SK-N-SH (cell line): ENCODE measurements at regions not wholly inside any gene's neighbourhood (a gene's known extent, or its start where the extent isn't known, plus 50 kb on each side); places are given as distances from the start of the nearest gene placed in this dataset.

Experiments used
- CTCF ChIA-PET: fragments of 300-600, 350-600 bp; formaldehyde crosslinking; extraction: SDS; loops from one replicate; lab custom pipeline; 2021; lab: Yijun Ruan, JAX
- POLR2A ChIA-PET: fragments of 350-600 bp; sonication (Branson Sonifier 250); formaldehyde crosslinking; extraction: SDS; loops from one replicate; lab custom pipeline; 2020; ENCODE audit warnings: antibody characterized with exemption, inconsistent platforms; lab: Yijun Ruan, JAX
- DNase-seq: peaks from one replicate; pipeline ENCODE4 v3.0.0; 2012
- H2AFZ ChIP-seq: fragments of 200-600 bp; sonication (generic); 2 replicates; pipeline ENCODE4 v1.8.1; 2016; ENCODE audit warnings: antibody characterized with exemption, mild to moderate bottlenecking, low read depth
- H3F3A ChIP-seq: fragments of 200-600 bp; sonication (generic); replicated peaks from 2 replicates; pipeline ENCODE3; 2016; ENCODE audit warnings: antibody characterized with exemption, mild to moderate bottlenecking; ENCODE audit not compliant: insufficient read depth
- H3K27ac ChIP-seq, 2 experiments: fragments of 200-500 bp in 1 of 2; fragments of 200-600 bp in 1 of 2; sonication (Bioruptor generic) in 1 of 2; sonication (generic), shearing (Covaris generic) in 1 of 2; 2 replicates each; pipeline versions ENCODE4 v1.5.1 to v1.6.1; 2014 to 2016; ENCODE audit warnings: low read depth in 2 of 2, inconsistent platforms in 1 of 2, low read length in 1 of 2, mild to moderate bottlenecking in 1 of 2, mixed read lengths in 1 of 2
- H3K27me3 ChIP-seq: fragments of 200-600 bp; sonication (generic), shearing (Covaris generic); 2 replicates; pipeline ENCODE4 v1.6.1; 2016; ENCODE audit warnings: mixed run types; ENCODE audit not compliant: insufficient read depth
- H3K36me3 ChIP-seq, 2 experiments: fragments of 200-500 bp in 1 of 2; fragments of 200-600 bp in 1 of 2; sonication (Bioruptor generic) in 1 of 2; sonication (generic) in 1 of 2; replicated peaks in 1 of 2; 2 replicates each; pipeline versions ENCODE3 to v1.5.1; 2014 to 2016; ENCODE audit warnings: low read length in 1 of 2, mild to moderate bottlenecking in 1 of 2; ENCODE audit not compliant: insufficient read depth in 2 of 2, control insufficient read depth in 1 of 2
- H3K4me1 ChIP-seq, 2 experiments: fragments of 200-500 bp in 1 of 2; fragments of 200-600 bp in 1 of 2; sonication (Bioruptor generic) in 1 of 2; sonication (generic), shearing (Covaris generic) in 1 of 2; 2 replicates each; pipeline versions ENCODE4 v1.5.1 to v1.6.1; 2014 to 2016; ENCODE audit warnings: low read depth in 1 of 2, low read length in 1 of 2, mixed run types in 1 of 2; ENCODE audit not compliant: insufficient read depth in 2 of 2, control insufficient read depth in 1 of 2
- H3K4me2 ChIP-seq: fragments of 200-600 bp; sonication (generic), shearing (Covaris generic); 2 replicates; pipeline ENCODE4 v1.6.1; 2017; ENCODE audit warnings: mixed run types
- H3K4me3 ChIP-seq, 2 experiments: fragments of 200-500 bp in 1 of 2; fragments of 200-600 bp in 1 of 2; sonication (Bioruptor generic) in 1 of 2; sonication (generic), shearing (Covaris generic) in 1 of 2; 2 replicates each; pipeline versions ENCODE4 v1.5.1 to v1.8.1; 2014 to 2016; ENCODE audit warnings: low read depth in 2 of 2, inconsistent platforms in 1 of 2, low read length in 1 of 2, mild to moderate bottlenecking in 1 of 2, mixed read lengths in 1 of 2, moderate library complexity in 1 of 2
- H3K79me2 ChIP-seq: fragments of 200-600 bp; sonication (generic); 2 replicates; pipeline ENCODE4 v1.8.1; 2017; ENCODE audit warnings: mild to moderate bottlenecking; ENCODE audit not compliant: insufficient read depth
- H3K9ac ChIP-seq: fragments of 200-600 bp; sonication (generic); 2 replicates; pipeline ENCODE4 v1.6.1; 2017; ENCODE audit warnings: mixed run types
- H3K9me2 ChIP-seq: fragments of 200-600 bp; sonication (generic); 2 replicates; pipeline ENCODE4 v1.6.1; 2017; ENCODE audit warnings: mixed run types
- H3K9me3 ChIP-seq: fragments of 200-600 bp; sonication (generic); 2 replicates; pipeline ENCODE4 v1.6.1; 2017; ENCODE audit warnings: mixed run types, mild to moderate bottlenecking, moderate library complexity
- H4K20me1 ChIP-seq: fragments of 200-600 bp; sonication (generic); 2 replicates; pipeline ENCODE4 v1.6.1; 2017; ENCODE audit warnings: mild to moderate bottlenecking, mixed run types; ENCODE audit not compliant: insufficient read depth
- CHD2 ChIP-seq: fragments of 150-350 bp; IDR thresholded peaks from 2 replicates; pipeline ENCODE4 v1.6.1; 2018; ENCODE audit warnings: low read length; ENCODE audit not compliant: partially characterized antibody
- CTCF ChIP-seq: fragments of 200-600 bp; sonication (generic); IDR thresholded peaks from 2 replicates; pipeline ENCODE4 v1.6.1; 2017; ENCODE audit warnings: antibody characterized with exemption, mild to moderate bottlenecking, moderate library complexity
- ELF1 ChIP-seq: IDR thresholded peaks from 2 replicates; pipeline ENCODE4 v1.4.0; 2012
- FOSL2 ChIP-seq: IDR thresholded peaks from 2 replicates; pipeline ENCODE4 v1.4.0; 2012; ENCODE audit warnings: low read depth, mild to moderate bottlenecking, moderate library complexity, borderline replicate concordance
- GATA2 ChIP-seq: sonication (generic); formaldehyde crosslinking; IDR thresholded peaks from 2 replicates; pipeline ENCODE4 v1.5.0; 2020; ENCODE audit warnings: mild to moderate bottlenecking, missing genetic modification reagents
- JUND ChIP-seq: IDR thresholded peaks from 2 replicates; pipeline ENCODE4 v1.4.0; 2012
- POLR2AphosphoS5 ChIP-seq: IDR thresholded peaks from 2 replicates; pipeline ENCODE4 v1.6.1; 2012; ENCODE audit warnings: low read depth, low read length
- RCOR1 ChIP-seq: fragments of 150-350 bp; IDR thresholded peaks from 2 replicates; pipeline ENCODE4 v1.6.1; 2017; ENCODE audit warnings: antibody characterized with exemption, low read length
- REST ChIP-seq: IDR thresholded peaks from 2 replicates; pipeline ENCODE4 v1.6.1; 2012; ENCODE audit warnings: mild to moderate bottlenecking, low read depth, low read length, moderate library complexity
- RFX5 ChIP-seq: IDR thresholded peaks from 2 replicates; pipeline ENCODE4 v1.6.1; 2012; ENCODE audit warnings: mild to moderate bottlenecking, improper control_type of control experiment, low read length
- RXRA ChIP-seq: IDR thresholded peaks from 2 replicates; pipeline ENCODE4 v1.4.0; 2012; ENCODE audit warnings: low read depth, mild to moderate bottlenecking, borderline replicate concordance
- USF1 ChIP-seq: IDR thresholded peaks from 2 replicates; pipeline ENCODE4 v1.4.0; 2012; ENCODE audit warnings: low read depth, borderline replicate concordance
- USF2 ChIP-seq: fragments of 150-350 bp; IDR thresholded peaks from 2 replicates; pipeline ENCODE4 v1.6.1; 2017; ENCODE audit warnings: antibody characterized with exemption, low read length, low read depth, borderline replicate concordance
- WGBS: methylation state at CpG from one replicate; pipeline ENCODE4 v1.1.6; 2017; ENCODE audit warnings: low lambda C conversion rate; 5-methylcytosine and 5-hydroxymethylcytosine counted together

GRCh38 chr7:17103984-17104383 lies 194.5 kb upstream of the AHR start:
- no peak overlapping the region for H2AFZ ChIP-seq
- H3K9ac ChIP-seq = no peak overlapping the region
- no peaks in the 10 kb centered on the region for H3K9me2 ChIP-seq
- TF ChIP-seq REST = peak; percentile 73; the same call in 1 of the 2 replicates
- no peak for TF ChIP-seq JUND
- no peak overlapping the region for H3K4me3 ChIP-seq
- H3K36me3 ChIP-seq = no peaks in the 10 kb centered on the region
- no peak overlapping the region for H3K27ac ChIP-seq
- H3F3A ChIP-seq = no peaks in the 10 kb centered on the region
- peaks cover 10% of the 10 kb centered on the region; the same call in 1 of the 2 replicates for H3K27me3 ChIP-seq
- POLR2A ChIA-PET = no interaction called here
- no peak overlapping the region for H3K4me2 ChIP-seq
- H4K20me1 ChIP-seq = no peaks in the 10 kb centered on the region
- no peaks in the 10 kb centered on the region for H3K9me3 ChIP-seq
- H3K79me2 ChIP-seq = no peaks in the 10 kb centered on the region
- no peaks in the 10 kb centered on the region for H3K4me1 ChIP-seq
- CTCF ChIA-PET = interaction anchor here (0.7 kb wide), 1 partner anchor 1276 kb away, joined by 5 read pairs; no protein-coding TSS in a partner anchor
- DNase-seq = no peak
- 8% methylated on average over 5 of the region's 5 CpGs for WGBS

- TF ChIP-seq CTCF = no peak
- no peak for TF ChIP-seq FOSL2
- TF ChIP-seq RFX5 = no peak
- TF ChIP-seq JUND = no peak
- no peak for TF ChIP-seq GATA2 (CRISPR knock-in tag)
- TF ChIP-seq CHD2 = no peak
- TF ChIP-seq ELF1 = no peak
- no peak for TF ChIP-seq RXRA
- no peak for TF ChIP-seq POLR2AphosphoS5
- no peak for TF ChIP-seq RCOR1
- no peak for TF ChIP-seq USF1
- TF ChIP-seq REST = no peak
- TF ChIP-seq USF2 = no peak
Measured at GRCh38 chr7:17104419-17104818, 194.0 kb upstream of the AHR start.

More at GRCh38 chr7:17104419-17104818, 194.0 kb upstream of the AHR start:
- no peaks in the 10 kb centered on the region for H4K20me1 ChIP-seq
- H3K79me2 ChIP-seq = no peaks in the 10 kb centered on the region
- no peaks in the 10 kb centered on the region for H3K9me2 ChIP-seq
- H2AFZ ChIP-seq = no peak overlapping the region
- no peak overlapping the region for H3K9ac ChIP-seq
- WGBS = 8% methylated on average over 3 of the region's 3 CpGs
- ChIA-PET CTCF (interaction anchor here (0.7 to 0.9 kb wide), 2 partner anchors 16 to 1276 kb away, joined by 3 to 5 read pairs; no protein-coding TSS in a partner anchor), POLR2A (no interaction called here)
- no peaks in the 10 kb centered on the region for H3K9me3 ChIP-seq
- no peaks in the 10 kb centered on the region for H3F3A ChIP-seq
- H3K27me3 ChIP-seq = peaks cover 10% of the 10 kb centered on the region; the same call in 1 of the 2 replicates
- no peak overlapping the region for H3K4me3 ChIP-seq
- H3K4me2 ChIP-seq = no peak overlapping the region
- H3K4me1 ChIP-seq = no peaks in the 10 kb centered on the region
- no peak overlapping the region for H3K27ac ChIP-seq
- no peak for DNase-seq
- H3K36me3 ChIP-seq = no peaks in the 10 kb centered on the region
